Neural progenitor cell (in vitro differentiated cells): ENCODE measurements at regions not wholly inside any gene's neighbourhood (a gene's known extent, or its start where the extent isn't known, plus 50 kb on each side); places are given as distances from the start of the nearest gene placed in this dataset.

ENCODE experiments used
- DNase-seq: peaks from one replicate; pipeline ENCODE4 v3.0.0-alpha.2; 2016; ENCODE audit warnings: low spot score
- H2AFZ ChIP-seq: fragments of 200-600 bp; sonication (generic); replicated peaks from 2 replicates; pipeline ENCODE4 v1.6.1; 2016; ENCODE audit warnings: antibody characterized with exemption
- H3F3A ChIP-seq: fragments of 200-600 bp; sonication (generic); 2 replicates; pipeline ENCODE4 v1.6.1; 2016; ENCODE audit warnings: antibody characterized with exemption, low read depth
- H3K27ac ChIP-seq: fragments of 200-600 bp; sonication (generic); 2 replicates; pipeline ENCODE4 v1.5.1; 2016; ENCODE audit warnings: mild to moderate bottlenecking
- H3K27me3 ChIP-seq: fragments of 200-600 bp; sonication (generic); 2 replicates; pipeline ENCODE4 v1.6.1; 2016; ENCODE audit warnings: mild to moderate bottlenecking, moderate library complexity
- H3K36me3 ChIP-seq: fragments of 200-600 bp; sonication (generic); 2 replicates; pipeline ENCODE4 v1.5.1; 2016
- H3K4me1 ChIP-seq: fragments of 200-600 bp; sonication (generic); 2 replicates; pipeline ENCODE4 v1.6.1; 2016; ENCODE audit warnings: mixed run types
- H3K4me2 ChIP-seq: fragments of 200-600 bp; sonication (generic); 2 replicates; pipeline ENCODE4 v1.6.1; 2016
- H3K4me3 ChIP-seq: fragments of 200-600 bp; sonication (generic); 2 replicates; pipeline ENCODE4 v1.5.1; 2016
- H3K79me2 ChIP-seq: fragments of 200-600 bp; sonication (generic); 2 replicates; pipeline ENCODE4 v1.6.1; 2016; ENCODE audit warnings: low read depth
- H3K9ac ChIP-seq: fragments of 200-600 bp; sonication (generic); 2 replicates; pipeline ENCODE4 v1.6.1; 2016
- H3K9me3 ChIP-seq: fragments of 200-600 bp; sonication (generic); 2 replicates; pipeline ENCODE4 v1.5.1; 2016; ENCODE audit warnings: low read depth
- H4K20me1 ChIP-seq: fragments of 200-600 bp; sonication (generic); 2 replicates; pipeline ENCODE4 v1.6.1; 2016; ENCODE audit warnings: low read depth
- H3K27ac Mint-ChIP-seq: 3 replicates; pipeline ENCODE4 v1.8.0; 2021; ENCODE audit warnings: mixed read lengths
- H3K27me3 Mint-ChIP-seq: 2 replicates; pipeline ENCODE4 v1.8.0; 2022; ENCODE audit warnings: low read depth, mild to moderate bottlenecking, inconsistent platforms, moderate library complexity, mixed read lengths; ENCODE audit not compliant: insufficient read depth
- H3K36me3 Mint-ChIP-seq: 3 replicates; pipeline ENCODE4 v1.8.0; 2021; ENCODE audit warnings: mixed read lengths
- H3K4me1 Mint-ChIP-seq: 3 replicates; pipeline ENCODE4 v1.8.0; 2021; ENCODE audit warnings: mixed read lengths
- H3K4me3 Mint-ChIP-seq: 3 replicates; pipeline ENCODE4 v1.8.0; 2021; ENCODE audit warnings: mild to moderate bottlenecking, moderate library complexity, mixed read lengths
- H3K9me3 Mint-ChIP-seq: 3 replicates; pipeline ENCODE4 v1.8.0; 2020; ENCODE audit warnings: mixed read lengths
- CTCF ChIP-seq: fragments of 200-600 bp; sonication (generic); IDR thresholded peaks from 2 replicates; pipeline ENCODE4 v1.5.1; 2017; ENCODE audit warnings: antibody characterized with exemption, mild to moderate bottlenecking
- EZH2 ChIP-seq: fragments of 200-600 bp; sonication (generic); IDR thresholded peaks from 2 replicates; pipeline ENCODE4 v1.6.1; 2017; ENCODE audit warnings: antibody characterized with exemption, mild to moderate bottlenecking, moderate library complexity
- EZH2phosphoT487 ChIP-seq: fragments of 200-600 bp; sonication (generic); IDR thresholded peaks from 2 replicates; pipeline ENCODE4 v1.6.1; 2017; ENCODE audit warnings: antibody characterized with exemption

GRCh38 chr7:82701949-82702348 lies 258.4 kb upstream of the CACNA2D1 start:
- Histone ChIP-seq H3K36me3 (no peaks in the 10 kb centered on the region), H3K4me3 (no peak overlapping the region), H3F3A (no peaks in the 10 kb centered on the region), H2AFZ (no peak overlapping the region), H3K27ac (no peak overlapping the region), H3K9ac (no peak overlapping the region), H3K27me3 (no peaks in the 10 kb centered on the region), H3K4me1 (no peaks in the 10 kb centered on the region), H4K20me1 (no peaks in the 10 kb centered on the region), H3K79me2 (no peaks in the 10 kb centered on the region), H3K4me2 (no peak overlapping the region), H3K9me3 (no peaks in the 10 kb centered on the region)
- Mint-ChIP-seq H3K9me3 (no peaks in the 10 kb centered on the region), H3K4me1 (peaks cover 9% of the 10 kb centered on the region), H3K36me3 (no peaks in the 10 kb centered on the region), H3K27me3 (no peaks in the 10 kb centered on the region), H3K4me3 (no peak overlapping the region), H3K27ac (no peak overlapping the region)
- DNase-seq, result no peak
- no peak for TF ChIP-seq EZH2phosphoT487

GRCh38 chr7:82700741-82701140 lies 257.2 kb upstream of the CACNA2D1 start:
- no peak overlapping the region for H3K4me3 ChIP-seq
- no peaks in the 10 kb centered on the region for H3K79me2 ChIP-seq
- no peaks in the 10 kb centered on the region for H3K9me3 ChIP-seq
- no peaks in the 10 kb centered on the region for H3K36me3 ChIP-seq
- H4K20me1 ChIP-seq, result no peaks in the 10 kb centered on the region
- no peaks in the 10 kb centered on the region for H3K4me1 ChIP-seq
- no peak overlapping the region for H3K4me3 Mint-ChIP-seq
- H3K27ac ChIP-seq, result no peak overlapping the region
- no peak for DNase-seq
- H2AFZ ChIP-seq, result no peak overlapping the region
- no peaks in the 10 kb centered on the region for H3F3A ChIP-seq
- no peaks in the 10 kb centered on the region for H3K36me3 Mint-ChIP-seq
- no peak overlapping the region for H3K4me2 ChIP-seq
- peak overlapping the region; percentile 21 for H3K27ac Mint-ChIP-seq
- H3K27me3 Mint-ChIP-seq, result no peaks in the 10 kb centered on the region
- no peaks in the 10 kb centered on the region for H3K27me3 ChIP-seq
- no peak for TF ChIP-seq EZH2
- TF ChIP-seq CTCF, result no peak
- TF ChIP-seq EZH2phosphoT487, result no peak
- no peaks in the 10 kb centered on the region for H3K9me3 Mint-ChIP-seq
- no peak overlapping the region for H3K9ac ChIP-seq
- H3K4me1 Mint-ChIP-seq, result peaks cover 9% of the 10 kb centered on the region

GRCh38 chr7:82699773-82700186 lies 256.2 kb upstream of the CACNA2D1 start:
- Histone ChIP-seq H3F3A (no peaks in the 10 kb centered on the region), H3K27ac (no peak overlapping the region), H2AFZ (no peak overlapping the region), H3K36me3 (no peaks in the 10 kb centered on the region), H3K9ac (no peak overlapping the region), H3K4me1 (no peaks in the 10 kb centered on the region), H4K20me1 (no peaks in the 10 kb centered on the region), H3K9me3 (no peaks in the 10 kb centered on the region), H3K4me3 (no peak overlapping the region), H3K79me2 (no peaks in the 10 kb centered on the region), H3K4me2 (no peak overlapping the region), H3K27me3 (no peaks in the 10 kb centered on the region)
- H3K27ac Mint-ChIP-seq, result no peak overlapping the region
- no peak overlapping the region for H3K4me3 Mint-ChIP-seq
- no peaks in the 10 kb centered on the region for H3K36me3 Mint-ChIP-seq
- H3K9me3 Mint-ChIP-seq, result no peaks in the 10 kb centered on the region
- H3K4me1 Mint-ChIP-seq, result peaks cover 9% of the 10 kb centered on the region
- H3K27me3 Mint-ChIP-seq, result no peaks in the 10 kb centered on the region
- TF ChIP-seq EZH2, result no peak
- no peak for TF ChIP-seq CTCF
- no peak for TF ChIP-seq EZH2phosphoT487
- no peak for DNase-seq

GRCh38 chr7:82697897-82698296 lies 254.3 kb upstream of the CACNA2D1 start:
- no peaks in the 10 kb centered on the region for H3K27me3 Mint-ChIP-seq
- no peak overlapping the region for H3K27ac ChIP-seq
- TF ChIP-seq EZH2phosphoT487, result no peak
- no peak for TF ChIP-seq CTCF
- no peak for TF ChIP-seq EZH2

More at GRCh38 chr7:82697897-82698296, 254.3 kb upstream of the CACNA2D1 start:
- Histone ChIP-seq H3K9me3 (no peaks in the 10 kb centered on the region), H3K4me2 (no peak overlapping the region), H3F3A (no peaks in the 10 kb centered on the region), H3K36me3 (no peaks in the 10 kb centered on the region), H3K4me1 (no peaks in the 10 kb centered on the region), H2AFZ (no peak overlapping the region), H3K4me3 (no peak overlapping the region), H3K79me2 (no peaks in the 10 kb centered on the region), H4K20me1 (no peaks in the 10 kb centered on the region), H3K27me3 (no peaks in the 10 kb centered on the region), H3K9ac (no peak overlapping the region)
- Mint-ChIP-seq H3K4me1 (peaks cover 9% of the 10 kb centered on the region), H3K36me3 (no peaks in the 10 kb centered on the region), H3K9me3 (no peaks in the 10 kb centered on the region), H3K27ac (no peak overlapping the region), H3K4me3 (no peak overlapping the region)
- DNase-seq, result no peak
